Astrocyte of the cerebellum (primary cell): ENCODE measurements at regions not wholly inside any gene's neighbourhood (a gene's known extent, or its start where the extent isn't known, plus 50 kb on each side); places are given as distances from the start of the nearest gene placed in this dataset.

Experiments
- DNase-seq: peaks from one replicate; pipeline ENCODE4 v3.0.0-alpha.2; 2011; ENCODE audit warnings: low read depth
- H3K4me3 ChIP-seq: 2 replicates; pipeline ENCODE4 v1.5.1; 2011; ENCODE audit warnings: mild to moderate bottlenecking, low read depth, low read length, moderate library complexity
- CTCF ChIP-seq: IDR thresholded peaks from 2 replicates; pipeline ENCODE4 v1.5.1; 2012; ENCODE audit warnings: low read length, low read depth, moderate library complexity, mild to moderate bottlenecking; ENCODE audit errors: missing control alignments
- in situ Hi-C: cut with HindIII; loops from 2 replicates; pipeline ENCODE4 v1.10.0; 2017; ENCODE audit warnings: low sequenced_read_pairs

GRCh38 chrX:87337267-87337666 is 180.3 kb upstream of the KLHL4 start:
- in situ Hi-C loops: no loop called here
- no peak overlapping the region for H3K4me3 ChIP-seq
- DNase-seq: no peak
- peak; percentile 5 for TF ChIP-seq CTCF

- in situ Hi-C loops: no loop called here
- TF ChIP-seq CTCF: peak; percentile 5
- no peak overlapping the region for H3K4me3 ChIP-seq
- DNase-seq: peak; percentile 13
These were observed 179.1 kb upstream of the KLHL4 start for GRCh38 chrX:87338510-87338909.

GRCh38 chrX:87370865-87371264 is 146.7 kb upstream of the KLHL4 start:
- H3K4me3 ChIP-seq: no peak overlapping the region
- TF ChIP-seq CTCF: no peak
- no peak for DNase-seq
- in situ Hi-C loops: no loop called here

- H3K4me3 ChIP-seq: no peak overlapping the region
- in situ Hi-C loops: no loop called here
- no peak for DNase-seq
- no peak for TF ChIP-seq CTCF
These were observed 143.3 kb upstream of the KLHL4 start for GRCh38 chrX:87374324-87374723.

- no peak overlapping the region for H3K4me3 ChIP-seq
- no peak for DNase-seq
- in situ Hi-C loops: no loop called here
- TF ChIP-seq CTCF: no peak
These were observed 140.7 kb upstream of the KLHL4 start for GRCh38 chrX:87376896-87377295.

GRCh38 chrX:87388381-87388780 is 129.2 kb upstream of the KLHL4 start:
- TF ChIP-seq CTCF: no peak
- H3K4me3 ChIP-seq: no peak overlapping the region
- in situ Hi-C loops: no loop called here
- DNase-seq: no peak

- DNase-seq: no peak
- no peak overlapping the region for H3K4me3 ChIP-seq
- no peak for TF ChIP-seq CTCF
- in situ Hi-C loops: no loop called here
These were observed 125.9 kb upstream of the KLHL4 start for GRCh38 chrX:87391742-87392141.
